ENCODE measurements at regions not wholly inside any gene's neighbourhood (a gene's known extent, or its start where the extent isn't known, plus 50 kb on each side); places are given as distances from the start of the nearest gene placed in this dataset.

DNA sequence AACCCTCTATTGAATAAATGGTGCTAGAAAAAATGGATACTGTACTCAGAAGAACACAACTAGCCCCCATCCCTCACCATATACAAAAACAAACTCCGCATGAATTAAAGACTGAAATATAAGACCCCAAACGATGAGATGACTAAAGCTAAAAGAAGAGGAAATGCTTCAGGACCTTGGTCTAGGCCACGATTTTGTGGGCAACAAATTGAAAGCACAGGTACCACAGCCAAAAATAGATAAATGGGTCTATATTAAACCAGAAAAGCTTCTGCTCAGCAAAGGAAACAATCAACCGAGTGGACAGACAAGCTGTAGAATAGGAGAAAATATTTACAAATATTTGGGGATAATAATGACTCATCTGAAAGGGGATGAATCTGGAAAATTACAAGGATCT lies 86.4 kb upstream of the DHRSX start:
- Histone ChIP-seq H3K27ac (ENCODE audit: insufficient read depth, low read depth, low read length) (no peak overlapping the region), H2AFZ (ENCODE audit: low read depth, low read length) (no peak overlapping the region), H3K79me2 (ENCODE audit: control insufficient read depth, insufficient read depth, low read length) (no peaks in the 10 kb centered on the region), H3K4me2 (ENCODE audit: insufficient read depth, low read length) (no peak overlapping the region), H3K4me3 (replicated peaks in 1 of 3; ENCODE audit: insufficient read depth in 1 of 3, low read depth in 1 of 3, low read length in 3 of 3) (no peak overlapping the region), H3K9me3 (replicated peaks; ENCODE audit: control insufficient read depth, insufficient read depth, low read length) (no peaks in the 10 kb centered on the region), H4K20me1 (replicated peaks; ENCODE audit: control insufficient read depth, extremely low read depth, insufficient read depth, low read length) (no peaks in the 10 kb centered on the region), H3K9me1 (replicated peaks; ENCODE audit: control insufficient read depth, extremely low read depth, insufficient read depth, low read length) (no peaks in the 10 kb centered on the region), H3K36me3 (ENCODE audit: control insufficient read depth in 2 of 2, extremely low read depth in 1 of 2, insufficient read depth in 2 of 2, low read length in 2 of 2) (no peaks in the 10 kb centered on the region), H3K27me3 (ENCODE audit: control insufficient read depth in 2 of 2, insufficient read depth in 2 of 2, low read length in 2 of 2) (peaks cover 27 to 30% of the 10 kb centered on the region in 2 experiments), H3K4me1 (ENCODE audit: control insufficient read depth, extremely low read depth, insufficient read depth, low read length) (no peaks in the 10 kb centered on the region), H3K9ac (replicated peaks; ENCODE audit: extremely low read depth, insufficient read depth, low read length) (no peak overlapping the region)
- dilution Hi-C loops (cut with MboI; ENCODE audit: extremely low pct_ligation_motif_present, low sequenced_read_pairs): loop anchor here (25.0 kb wide), 1 partner anchor 925 kb away; no protein-coding TSS in a partner anchor
- DNase-seq (ENCODE audit: low read depth, low spot score) (no peak), FAIRE-seq (no peak)
- TF ChIP-seq GATA2 (IDR thresholded peaks at IDR 0.05; ENCODE audit: insufficient read depth, insufficient read length, low read depth, low read length) (no peak), FOS (IDR thresholded peaks at IDR 0.05; ENCODE audit: borderline replicate concordance, insufficient read depth, low read length) (no peak), CTCF (IDR thresholded peaks at IDR 0.05; ENCODE audit: extremely low read depth in 1 of 2, insufficient read depth in 1 of 2, low read depth in 1 of 2, low read length in 2 of 2) (no peak), EZH2 (IDR thresholded peaks at IDR 0.05; ENCODE audit: borderline replicate concordance, low read depth, low read length, severe bottlenecking) (no peak), POLR2A (IDR thresholded peaks at IDR 0.05; ENCODE audit: low read depth, low read length) (no peak), MYC (IDR thresholded peaks at IDR 0.05; ENCODE audit: low read depth, low read length) (no peak), JUN (IDR thresholded peaks at IDR 0.05; ENCODE audit: borderline replicate concordance, insufficient read depth, insufficient read length, low read depth) (no peak), POLR2AphosphoS5 (IDR thresholded peaks at IDR 0.05; ENCODE audit: insufficient read depth, low read depth, low read length) (no peak), MAX (IDR thresholded peaks at IDR 0.05; ENCODE audit: insufficient read depth, insufficient read length) (no peak)
- ChIA-PET POLR2A (no interaction called here), CTCF (no interaction called here)
- intact Hi-C loops (cut with micrococcal nuclease): no loop called here
- BruUV-seq (replicated peaks): no TSS peak

Data from endothelial cell of umbilical vein (primary cell).